AG09309 (cell line): ENCODE measurements at regions not wholly inside any gene's neighbourhood (a gene's known extent, or its start where the extent isn't known, plus 50 kb on each side); places are given as distances from the start of the nearest gene placed in this dataset.
A peak's percentile ranks its signal among the peaks of the same experiment; 100 is the strongest.
"Not testable (repeated sequence)": the region's sequence is repeated elsewhere in the genome, so short reads cannot be mapped to it uniquely, and the experiment has no call there.

Experiments used
- DNase-seq: peaks from one replicate; pipeline ENCODE4 v3.0.0-alpha.2; 2010; ENCODE audit warnings: low read depth
- H3K4me3 ChIP-seq: 2 replicates; pipeline ENCODE4 v1.5.1; 2011; ENCODE audit warnings: mild to moderate bottlenecking, low read depth, low read length, moderate library complexity; ENCODE audit not compliant: control insufficient read depth
- TF ChIP-seq, protein P1 (sequence below): IDR thresholded peaks from 2 replicates; pipeline ENCODE4 v1.5.1; 2011; ENCODE audit warnings: mild to moderate bottlenecking, low read depth, low read length, inconsistent platforms; ENCODE audit not compliant: insufficient read depth, control insufficient read depth; ENCODE audit errors: missing control alignments

- TF ChIP-seq, protein P1, sequence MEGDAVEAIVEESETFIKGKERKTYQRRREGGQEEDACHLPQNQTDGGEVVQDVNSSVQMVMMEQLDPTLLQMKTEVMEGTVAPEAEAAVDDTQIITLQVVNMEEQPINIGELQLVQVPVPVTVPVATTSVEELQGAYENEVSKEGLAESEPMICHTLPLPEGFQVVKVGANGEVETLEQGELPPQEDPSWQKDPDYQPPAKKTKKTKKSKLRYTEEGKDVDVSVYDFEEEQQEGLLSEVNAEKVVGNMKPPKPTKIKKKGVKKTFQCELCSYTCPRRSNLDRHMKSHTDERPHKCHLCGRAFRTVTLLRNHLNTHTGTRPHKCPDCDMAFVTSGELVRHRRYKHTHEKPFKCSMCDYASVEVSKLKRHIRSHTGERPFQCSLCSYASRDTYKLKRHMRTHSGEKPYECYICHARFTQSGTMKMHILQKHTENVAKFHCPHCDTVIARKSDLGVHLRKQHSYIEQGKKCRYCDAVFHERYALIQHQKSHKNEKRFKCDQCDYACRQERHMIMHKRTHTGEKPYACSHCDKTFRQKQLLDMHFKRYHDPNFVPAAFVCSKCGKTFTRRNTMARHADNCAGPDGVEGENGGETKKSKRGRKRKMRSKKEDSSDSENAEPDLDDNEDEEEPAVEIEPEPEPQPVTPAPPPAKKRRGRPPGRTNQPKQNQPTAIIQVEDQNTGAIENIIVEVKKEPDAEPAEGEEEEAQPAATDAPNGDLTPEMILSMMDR = no peak
- no peak for DNase-seq
- no peak overlapping the region for H3K4me3 ChIP-seq
Observed at GRCh38 chr1:173377266-173377665, 99.9 kb upstream of the PRDX6 start.

GRCh38 chr1:173383351-173383750, 93.8 kb upstream of the PRDX6 start:
- TF ChIP-seq, protein P1 = no peak
- no peak overlapping the region for H3K4me3 ChIP-seq
- DNase-seq = no peak

- H3K4me3 ChIP-seq = no peak overlapping the region
- TF ChIP-seq, protein P1 = no peak
- DNase-seq = no peak
Observed at GRCh38 chr1:173388352-173388751, 88.8 kb upstream of the PRDX6 start.

GRCh38 chr1:173392895-173393658, 84.1 kb upstream of the PRDX6 start:
- DNase-seq = peak; percentile 79
- no peak overlapping the region for H3K4me3 ChIP-seq
- TF ChIP-seq, protein P1 = no peak

DNA sequence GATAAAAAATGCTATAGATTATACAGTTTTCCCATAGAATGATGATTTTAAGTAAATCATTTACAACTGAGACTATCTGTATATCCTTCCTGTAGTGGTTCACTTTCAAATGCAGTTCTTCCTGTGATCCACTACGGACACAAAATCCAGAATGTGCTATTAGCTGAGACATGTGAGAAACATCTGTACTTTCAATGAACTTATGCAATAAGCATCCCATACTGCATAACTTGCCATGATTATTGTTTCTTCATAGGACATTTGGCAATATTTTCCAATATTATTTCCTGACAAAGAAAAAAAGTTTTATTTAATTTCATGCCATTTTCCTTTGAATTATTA, 83.5 kb upstream of the PRDX6 start:
- DNase-seq = peak; percentile 59
- TF ChIP-seq, protein P1 = no peak
- H3K4me3 ChIP-seq = no peak overlapping the region

- not testable (repeated sequence) for DNase-seq, H3K4me3 ChIP-seq
Observed at GRCh38 chr1:173394813-173395212, 82.3 kb upstream of the PRDX6 start.

GRCh38 chr1:173395762-173396161, 81.4 kb upstream of the PRDX6 start:
- DNase-seq = no peak
- no peak overlapping the region for H3K4me3 ChIP-seq
- TF ChIP-seq, protein P1 = no peak
